ENCODE measurements at regions not wholly inside any gene's neighbourhood (a gene's known extent, or its start where the extent isn't known, plus 50 kb on each side); places are given as distances from the start of the nearest gene placed in this dataset.

- TF ChIP-seq CTCF (conservative IDR thresholded peaks at IDR 0.05; ENCODE audit: low read length) (no peak), EZH2phosphoT487 (IDR thresholded peaks at IDR 0.05; ENCODE audit: borderline replicate concordance) (no peak)
- no peaks in the 10 kb centered on the region for H3K36me3 ChIP-seq (ENCODE audit: insufficient read depth, low read length)
- no peaks in the 10 kb centered on the region for H3K9me2 ChIP-seq (replicated peaks; ENCODE audit: low read depth, low read length)
- no peak overlapping the region for H3K9ac ChIP-seq (ENCODE audit: low read depth, low read length, poor library complexity, severe bottlenecking)
- H3K79me2 ChIP-seq (ENCODE audit: insufficient read depth, low read length): no peaks in the 10 kb centered on the region
- H3K9me3 ChIP-seq (ENCODE audit: insufficient read depth, low read depth, low read length): peaks cover 4% of the 10 kb centered on the region; the same call in 1 of the 2 replicates
- H3K27me3 ChIP-seq (ENCODE audit: insufficient read depth, low read length, poor library complexity, severe bottlenecking): no peaks in the 10 kb centered on the region
- H3K4me2 ChIP-seq (ENCODE audit: low read depth, low read length, poor library complexity, severe bottlenecking): no peak overlapping the region
- no peaks in the 10 kb centered on the region for H3F3A ChIP-seq (ENCODE audit: low read depth)
- no peaks in the 10 kb centered on the region for H4K20me1 ChIP-seq (ENCODE audit: insufficient read depth, low read length, poor library complexity, severe bottlenecking)
- H3K4me3 ChIP-seq (ENCODE audit: low read length, poor library complexity, severe bottlenecking): no peak overlapping the region
- H3K4me1 ChIP-seq (ENCODE audit: insufficient read depth, low read length, poor library complexity, severe bottlenecking): no peaks in the 10 kb centered on the region
- H2AFZ ChIP-seq (ENCODE audit: low read length): no peak overlapping the region
These were observed 269.7 kb upstream of the ZNF521 start for GRCh38 chr18:25621682-25622081.

- Histone ChIP-seq H2AFZ (ENCODE audit: low read length) (no peak overlapping the region), H3K79me2 (ENCODE audit: insufficient read depth, low read length) (no peaks in the 10 kb centered on the region), H3K9me2 (replicated peaks; ENCODE audit: low read depth, low read length) (no peaks in the 10 kb centered on the region), H3F3A (ENCODE audit: low read depth) (no peaks in the 10 kb centered on the region), H4K20me1 (ENCODE audit: insufficient read depth, low read length, poor library complexity, severe bottlenecking) (no peaks in the 10 kb centered on the region), H3K4me1 (ENCODE audit: insufficient read depth, low read length, poor library complexity, severe bottlenecking) (no peaks in the 10 kb centered on the region), H3K4me3 (ENCODE audit: low read length, poor library complexity, severe bottlenecking) (no peak overlapping the region), H3K9ac (ENCODE audit: low read depth, low read length, poor library complexity, severe bottlenecking) (no peak overlapping the region), H3K9me3 (ENCODE audit: insufficient read depth, low read depth, low read length) (peaks cover 2% of the 10 kb centered on the region; the same call in 1 of the 2 replicates), H3K36me3 (ENCODE audit: insufficient read depth, low read length) (no peaks in the 10 kb centered on the region), H3K27me3 (ENCODE audit: insufficient read depth, low read length, poor library complexity, severe bottlenecking) (no peaks in the 10 kb centered on the region), H3K4me2 (ENCODE audit: low read depth, low read length, poor library complexity, severe bottlenecking) (no peak overlapping the region)
- no peak for TF ChIP-seq EZH2phosphoT487 (IDR thresholded peaks at IDR 0.05; ENCODE audit: borderline replicate concordance)
- no peak for TF ChIP-seq CTCF (conservative IDR thresholded peaks at IDR 0.05; ENCODE audit: low read length)
These were observed 269.2 kb upstream of the ZNF521 start for GRCh38 chr18:25621144-25621543.

GRCh38 chr18:25614168-25614567, 262.2 kb upstream of the ZNF521 start:
- Histone ChIP-seq H3K4me1 (ENCODE audit: insufficient read depth, low read length, poor library complexity, severe bottlenecking) (no peaks in the 10 kb centered on the region), H3K36me3 (ENCODE audit: insufficient read depth, low read length) (no peaks in the 10 kb centered on the region), H3K27me3 (ENCODE audit: insufficient read depth, low read length, poor library complexity, severe bottlenecking) (no peaks in the 10 kb centered on the region), H3K9me2 (replicated peaks; ENCODE audit: low read depth, low read length) (no peaks in the 10 kb centered on the region), H2AFZ (ENCODE audit: low read length) (no peak overlapping the region), H3K9me3 (ENCODE audit: insufficient read depth, low read depth, low read length) (no peaks in the 10 kb centered on the region), H3K9ac (ENCODE audit: low read depth, low read length, poor library complexity, severe bottlenecking) (no peak overlapping the region), H4K20me1 (ENCODE audit: insufficient read depth, low read length, poor library complexity, severe bottlenecking) (no peaks in the 10 kb centered on the region), H3F3A (ENCODE audit: low read depth) (no peaks in the 10 kb centered on the region), H3K4me3 (ENCODE audit: low read length, poor library complexity, severe bottlenecking) (no peak overlapping the region), H3K4me2 (ENCODE audit: low read depth, low read length, poor library complexity, severe bottlenecking) (no peak overlapping the region), H3K79me2 (ENCODE audit: insufficient read depth, low read length) (no peaks in the 10 kb centered on the region)
- peak; percentile 40 for TF ChIP-seq CTCF (conservative IDR thresholded peaks at IDR 0.05; ENCODE audit: low read length)
- no peak for TF ChIP-seq EZH2phosphoT487 (IDR thresholded peaks at IDR 0.05; ENCODE audit: borderline replicate concordance)

Measured in Loucy (cell line).